VCaP (cell line): ENCODE measurements at regions not wholly inside any gene's neighbourhood (a gene's known extent, or its start where the extent isn't known, plus 50 kb on each side); places are given as distances from the start of the nearest gene placed in this dataset.

ENCODE experiments used
- H3K27ac ChIP-seq: fragments of 450-650 bp; 2 replicates; pipeline ENCODE4 v1.5.1; 2017
- CTCF ChIP-seq: fragments of 450-650 bp; conservative IDR thresholded peaks from 2 replicates; pipeline ENCODE4 v1.5.1; 2017; ENCODE audit warnings: mild to moderate bottlenecking, moderate library complexity

- TF ChIP-seq CTCF = no peak
- H3K27ac ChIP-seq = no peak overlapping the region
Measured at GRCh38 chr5:32520356-32520755, 65.0 kb upstream of the SUB1 start.

- H3K27ac ChIP-seq = no peak overlapping the region
- TF ChIP-seq CTCF = no peak
Measured at GRCh38 chr5:32519508-32519907, 65.8 kb upstream of the SUB1 start.

- no peak overlapping the region for H3K27ac ChIP-seq
- TF ChIP-seq CTCF = no peak
Measured at GRCh38 chr5:32514806-32515205, 70.3 kb upstream of the ZFR start.

- no peak for TF ChIP-seq CTCF
- H3K27ac ChIP-seq = no peak overlapping the region
Measured at GRCh38 chr5:32512926-32513325, 68.4 kb upstream of the ZFR start.

GRCh38 chr5:32511776-32512374, 67.3 kb upstream of the ZFR start:
- no peak overlapping the region for H3K27ac ChIP-seq
- no peak for TF ChIP-seq CTCF

GRCh38 chr5:32510860-32511259, 66.3 kb upstream of the ZFR start:
- H3K27ac ChIP-seq = no peak overlapping the region
- TF ChIP-seq CTCF = no peak

GRCh38 chr5:32508806-32509805, 64.6 kb upstream of the ZFR start:
- H3K27ac ChIP-seq = no peak overlapping the region
- TF ChIP-seq CTCF = no peak
